Activated CD8-positive, alpha-beta T cell treated with anti-CD3 and anti-CD28 coated beads for 36 hours (primary cell): ENCODE measurements at regions not wholly inside any gene's neighbourhood (a gene's known extent, or its start where the extent isn't known, plus 50 kb on each side); places are given as distances from the start of the nearest gene placed in this dataset.

Experiments
- ATAC-seq: fragments of 200-7000 bp; cut with Tn5 transposase; one replicate; pipeline ENCODE4 v1.10.0; 2021; ENCODE audit warnings: mild to moderate bottlenecking, moderate library complexity
- CTCF ChIA-PET: fragments of 350-600 bp; sonication (Branson Sonifier 250); formaldehyde crosslinking; loops from one replicate; lab custom pipeline; 2021; ENCODE audit warnings: antibody characterized with exemption; lab: Charles Lee
- POLR2A ChIA-PET: fragments of 350-600 bp; sonication (Branson Sonifier 250); formaldehyde crosslinking; loops from one replicate; lab custom pipeline; 2021; ENCODE audit warnings: antibody characterized with exemption; lab: Charles Lee
- DNase-seq: peaks from one replicate; pipeline ENCODE4 v3.0.0-alpha.2; 2020
- H3K27ac Mint-ChIP-seq: one replicate; pipeline ENCODE4 v1.8.0; 2021; ENCODE audit warnings: mild to moderate bottlenecking, mixed read lengths
- H3K27me3 Mint-ChIP-seq: one replicate; pipeline ENCODE4 v1.8.0; 2021; ENCODE audit warnings: mixed read lengths
- H3K36me3 Mint-ChIP-seq: one replicate; pipeline ENCODE4 v1.8.0; 2021; ENCODE audit warnings: low read depth, mixed read lengths
- H3K4me1 Mint-ChIP-seq: one replicate; pipeline ENCODE4 v1.8.0; 2021; ENCODE audit warnings: low read depth, mixed read lengths
- H3K4me3 Mint-ChIP-seq: one replicate; pipeline ENCODE4 v1.8.0; 2021; ENCODE audit warnings: mild to moderate bottlenecking, moderate library complexity, mixed read lengths
- H3K9me3 Mint-ChIP-seq: one replicate; pipeline ENCODE4 v1.8.0; 2021; ENCODE audit warnings: mixed read lengths
- intact Hi-C: fragments of 100-400 bp; cut with micrococcal nuclease; formaldehyde crosslinking; loops from one replicate; pipeline ENCODE4 v1.10.0; 2022
- TF ChIP-seq, protein P1 (sequence below): fragments of 200-600 bp; IDR thresholded peaks from one replicate; pipeline ENCODE4 v1.8.0; 2022; ENCODE audit warnings: antibody characterized with exemption, mild to moderate bottlenecking

DNA sequence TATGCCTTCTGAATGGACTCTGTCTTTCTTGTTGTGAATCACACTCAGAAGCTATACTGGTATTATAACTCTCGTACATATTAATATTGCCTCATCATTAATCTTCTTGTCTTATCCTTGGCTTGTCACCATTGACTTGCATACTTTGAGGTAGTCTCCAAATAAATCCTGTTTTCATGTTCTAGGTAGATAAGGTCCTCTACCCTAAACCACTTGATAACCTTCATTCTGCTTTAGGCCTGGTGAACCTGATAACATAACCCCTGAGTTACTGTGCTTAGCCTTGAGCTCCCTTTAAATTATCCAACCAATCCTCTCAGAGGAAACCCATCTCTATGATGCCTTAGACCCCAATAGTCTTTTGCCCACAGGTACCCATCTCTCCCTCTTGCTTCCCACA lies 1162.3 kb downstream of the SLITRK1 start:
- POLR2A ChIA-PET = no interaction called here
- intact Hi-C loops = no loop called here
- Mint-ChIP-seq H3K4me1 (no peaks in the 10 kb centered on the region), H3K27me3 (no peaks in the 10 kb centered on the region), H3K27ac (no peak overlapping the region), H3K9me3 (no peaks in the 10 kb centered on the region), H3K4me3 (no peak overlapping the region), H3K36me3 (no peaks in the 10 kb centered on the region)
- TF ChIP-seq, protein P1, sequence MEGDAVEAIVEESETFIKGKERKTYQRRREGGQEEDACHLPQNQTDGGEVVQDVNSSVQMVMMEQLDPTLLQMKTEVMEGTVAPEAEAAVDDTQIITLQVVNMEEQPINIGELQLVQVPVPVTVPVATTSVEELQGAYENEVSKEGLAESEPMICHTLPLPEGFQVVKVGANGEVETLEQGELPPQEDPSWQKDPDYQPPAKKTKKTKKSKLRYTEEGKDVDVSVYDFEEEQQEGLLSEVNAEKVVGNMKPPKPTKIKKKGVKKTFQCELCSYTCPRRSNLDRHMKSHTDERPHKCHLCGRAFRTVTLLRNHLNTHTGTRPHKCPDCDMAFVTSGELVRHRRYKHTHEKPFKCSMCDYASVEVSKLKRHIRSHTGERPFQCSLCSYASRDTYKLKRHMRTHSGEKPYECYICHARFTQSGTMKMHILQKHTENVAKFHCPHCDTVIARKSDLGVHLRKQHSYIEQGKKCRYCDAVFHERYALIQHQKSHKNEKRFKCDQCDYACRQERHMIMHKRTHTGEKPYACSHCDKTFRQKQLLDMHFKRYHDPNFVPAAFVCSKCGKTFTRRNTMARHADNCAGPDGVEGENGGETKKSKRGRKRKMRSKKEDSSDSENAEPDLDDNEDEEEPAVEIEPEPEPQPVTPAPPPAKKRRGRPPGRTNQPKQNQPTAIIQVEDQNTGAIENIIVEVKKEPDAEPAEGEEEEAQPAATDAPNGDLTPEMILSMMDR = no peak
- no peak for DNase-seq
- no peak for ATAC-seq
- CTCF ChIA-PET = no interaction called here

DNA sequence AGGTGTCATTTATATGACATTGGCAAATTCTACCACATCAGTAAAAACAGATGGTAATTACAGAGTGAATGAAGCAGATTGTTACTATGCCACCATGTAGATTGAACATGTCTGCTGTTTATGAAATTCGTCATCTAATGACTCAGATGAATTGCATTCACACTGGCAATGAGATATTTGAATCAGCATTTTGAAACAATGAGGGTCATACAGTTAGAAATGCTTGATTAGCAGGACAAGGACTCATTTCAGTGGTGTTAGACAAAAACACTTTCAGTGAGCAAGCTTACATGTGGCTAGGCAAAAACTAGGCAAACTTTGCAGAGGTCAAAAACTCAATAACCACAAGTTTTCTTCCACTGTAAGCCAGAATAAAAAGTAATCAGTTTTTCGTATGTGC lies 1165.0 kb downstream of the SLITRK1 start:
- Mint-ChIP-seq H3K36me3 (no peaks in the 10 kb centered on the region), H3K9me3 (no peaks in the 10 kb centered on the region), H3K4me1 (no peaks in the 10 kb centered on the region), H3K4me3 (no peak overlapping the region), H3K27ac (no peak overlapping the region), H3K27me3 (no peaks in the 10 kb centered on the region)
- ChIA-PET POLR2A (no interaction called here), CTCF (no interaction called here)
- ATAC-seq (no peak), DNase-seq (no peak)
- TF ChIP-seq, protein P1 = no peak
- intact Hi-C loops = no loop called here

DNA sequence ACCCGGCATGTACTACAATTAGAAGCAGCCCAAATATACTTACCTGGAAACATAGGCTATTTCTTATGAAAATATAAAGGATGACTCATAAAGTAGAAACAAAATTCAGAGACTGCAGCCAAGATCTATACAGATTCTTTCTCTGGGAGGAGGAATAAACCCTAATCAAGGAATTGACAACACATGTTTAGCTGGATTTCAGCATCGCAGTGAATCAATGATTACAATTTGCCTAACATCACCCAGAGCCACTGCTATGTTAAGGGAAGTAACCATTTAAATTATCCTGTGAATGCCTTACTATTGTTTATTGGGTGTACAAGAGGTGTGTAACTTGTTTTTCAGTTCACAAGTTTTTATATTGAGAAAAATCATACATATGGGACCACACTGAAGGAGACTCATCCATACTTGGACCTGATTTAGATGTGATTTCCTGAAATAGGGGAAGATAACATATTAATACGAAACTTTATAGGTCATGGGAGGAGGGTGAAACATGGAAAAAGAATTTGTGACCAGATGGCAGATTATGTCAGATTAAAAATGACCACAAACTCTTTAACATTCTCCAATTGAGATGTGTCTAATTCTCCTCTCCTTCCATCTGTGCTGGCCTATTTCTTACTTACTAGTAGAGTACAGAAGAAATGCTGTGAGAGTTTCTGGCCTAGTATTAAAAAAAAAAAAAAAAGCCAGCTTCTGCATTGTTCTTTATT lies 1168.4 kb downstream of the SLITRK1 start:
- POLR2A ChIA-PET = no interaction called here
- CTCF ChIA-PET = no interaction called here
- no peak overlapping the region for H3K4me3 Mint-ChIP-seq
- no peaks in the 10 kb centered on the region for H3K9me3 Mint-ChIP-seq
- intact Hi-C loops = no loop called here
- H3K27ac Mint-ChIP-seq = no peak overlapping the region
- H3K27me3 Mint-ChIP-seq = no peaks in the 10 kb centered on the region
- TF ChIP-seq, protein P1 = no peak
- no peak for DNase-seq
- ATAC-seq = no peak
- H3K36me3 Mint-ChIP-seq = no peaks in the 10 kb centered on the region
- H3K4me1 Mint-ChIP-seq = no peaks in the 10 kb centered on the region

DNA sequence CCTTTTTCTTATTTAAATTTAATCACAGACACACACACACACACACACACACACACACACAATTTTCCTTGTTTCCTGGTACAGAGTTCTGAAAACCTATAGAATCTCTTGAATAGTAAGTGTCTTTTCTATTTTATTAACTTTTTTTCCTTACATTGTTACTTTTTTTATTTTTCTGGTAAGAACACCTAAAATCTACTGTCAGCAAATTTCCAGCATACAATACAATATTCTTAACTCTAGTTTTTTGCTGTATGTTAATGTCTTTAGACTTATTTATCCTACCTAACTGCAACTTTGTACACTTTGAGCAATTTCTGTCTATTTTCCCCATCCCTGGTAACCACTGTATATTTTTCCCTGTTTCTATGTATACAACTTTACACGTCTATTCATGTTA lies 1179.8 kb downstream of the SLITRK1 start:
- intact Hi-C loops = no loop called here
- H3K4me3 Mint-ChIP-seq = no peak overlapping the region
- CTCF ChIA-PET = no interaction called here

GRCh38 chr13:82701020-82701419 lies 1181.3 kb downstream of the SLITRK1 start:
- H3K27ac Mint-ChIP-seq = no peak overlapping the region
- H3K9me3 Mint-ChIP-seq = no peaks in the 10 kb centered on the region
- H3K27me3 Mint-ChIP-seq = no peaks in the 10 kb centered on the region
- H3K36me3 Mint-ChIP-seq = no peaks in the 10 kb centered on the region
- intact Hi-C loops = no loop called here
- POLR2A ChIA-PET = no interaction called here
- no peak for ATAC-seq
- no peak for DNase-seq
- no peaks in the 10 kb centered on the region for H3K4me1 Mint-ChIP-seq
- CTCF ChIA-PET = no interaction called here
- no peak overlapping the region for H3K4me3 Mint-ChIP-seq
- TF ChIP-seq, protein P1 = no peak

More for the DNA sequence above, 1179.8 kb downstream of the SLITRK1 start:
- H3K36me3 Mint-ChIP-seq = no peaks in the 10 kb centered on the region
- H3K4me1 Mint-ChIP-seq = no peaks in the 10 kb centered on the region
- ATAC-seq = no peak
- no peak overlapping the region for H3K27ac Mint-ChIP-seq
- H3K27me3 Mint-ChIP-seq = no peaks in the 10 kb centered on the region
- POLR2A ChIA-PET = no interaction called here
- H3K9me3 Mint-ChIP-seq = no peaks in the 10 kb centered on the region
- no peak for DNase-seq
- TF ChIP-seq, protein P1 = no peak
